ENCODE measurements at regions not wholly inside any gene's neighbourhood (a gene's known extent, or its start where the extent isn't known, plus 50 kb on each side); places are given as distances from the start of the nearest gene placed in this dataset.

DNA sequence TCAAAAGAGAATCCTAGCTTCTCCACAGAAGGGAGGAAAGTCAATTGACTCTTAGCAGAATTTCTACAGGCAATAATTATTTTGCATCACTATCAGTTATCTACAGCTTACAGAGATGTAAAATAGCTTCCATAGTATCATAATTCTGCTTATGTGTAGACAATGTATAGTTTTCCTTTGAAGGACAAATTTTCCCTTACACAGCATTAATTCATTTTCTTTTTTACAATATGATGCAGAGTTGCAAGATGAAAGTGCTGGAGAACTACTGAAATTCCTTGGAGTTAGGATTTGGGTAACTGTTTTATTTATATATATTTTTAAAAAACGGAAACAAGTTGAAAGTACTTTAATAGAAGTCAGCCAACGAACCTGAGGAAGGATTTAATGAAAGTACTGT is 111.0 kb upstream of the CPHXL start:
- 63 to 67% methylated on average over 2 of the region's 2 CpGs for WGBS, 2 donors
- no peaks in the 10 kb centered on the region for H3K4me1 ChIP-seq
- no peaks in the 10 kb centered on the region for H3K36me3 ChIP-seq
- TF ChIP-seq POLR2A (IDR thresholded peaks at IDR 0.05): no peak
- TF ChIP-seq, protein P1, sequence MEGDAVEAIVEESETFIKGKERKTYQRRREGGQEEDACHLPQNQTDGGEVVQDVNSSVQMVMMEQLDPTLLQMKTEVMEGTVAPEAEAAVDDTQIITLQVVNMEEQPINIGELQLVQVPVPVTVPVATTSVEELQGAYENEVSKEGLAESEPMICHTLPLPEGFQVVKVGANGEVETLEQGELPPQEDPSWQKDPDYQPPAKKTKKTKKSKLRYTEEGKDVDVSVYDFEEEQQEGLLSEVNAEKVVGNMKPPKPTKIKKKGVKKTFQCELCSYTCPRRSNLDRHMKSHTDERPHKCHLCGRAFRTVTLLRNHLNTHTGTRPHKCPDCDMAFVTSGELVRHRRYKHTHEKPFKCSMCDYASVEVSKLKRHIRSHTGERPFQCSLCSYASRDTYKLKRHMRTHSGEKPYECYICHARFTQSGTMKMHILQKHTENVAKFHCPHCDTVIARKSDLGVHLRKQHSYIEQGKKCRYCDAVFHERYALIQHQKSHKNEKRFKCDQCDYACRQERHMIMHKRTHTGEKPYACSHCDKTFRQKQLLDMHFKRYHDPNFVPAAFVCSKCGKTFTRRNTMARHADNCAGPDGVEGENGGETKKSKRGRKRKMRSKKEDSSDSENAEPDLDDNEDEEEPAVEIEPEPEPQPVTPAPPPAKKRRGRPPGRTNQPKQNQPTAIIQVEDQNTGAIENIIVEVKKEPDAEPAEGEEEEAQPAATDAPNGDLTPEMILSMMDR (IDR thresholded peaks at IDR 0.05): no peak
- no peaks in the 10 kb centered on the region for H3K9me3 ChIP-seq
- no peak overlapping the region for H3K4me3 ChIP-seq (replicated peaks in 1 of 3)
- intact Hi-C loops (cut with DNase I): no loop called here
- DNase-seq: no peak
- no peak overlapping the region for H3K27ac ChIP-seq
- no peaks in the 10 kb centered on the region for H3K27me3 ChIP-seq

DNA sequence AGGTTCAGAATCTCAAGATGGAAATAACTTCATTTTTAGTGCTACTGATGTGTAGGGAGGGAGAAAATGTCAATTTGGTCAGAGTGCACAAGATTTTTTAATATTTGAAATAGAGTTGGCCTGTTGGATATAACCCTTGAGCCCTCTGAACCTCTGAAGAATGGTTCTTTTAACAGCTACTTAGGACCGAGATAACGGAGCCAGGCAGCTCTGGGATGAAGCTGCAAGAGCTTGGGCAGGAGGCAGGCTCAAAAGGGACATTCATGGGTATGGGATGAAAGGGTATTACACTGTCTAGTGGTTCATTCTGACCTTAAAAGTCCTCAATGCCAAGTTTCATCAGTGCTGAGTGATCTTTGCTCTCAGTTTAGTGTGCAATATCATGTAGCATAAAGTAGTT is 111.4 kb upstream of the CPHXL start:
- 76 to 77% methylated on average over 2 of the region's 2 CpGs for WGBS, 2 donors
- Histone ChIP-seq H3K9me3 (no peaks in the 10 kb centered on the region), H3K27me3 (no peaks in the 10 kb centered on the region), H3K4me1 (no peaks in the 10 kb centered on the region), H3K4me3 (replicated peaks in 1 of 3) (no peak overlapping the region), H3K36me3 (no peaks in the 10 kb centered on the region), H3K27ac (no peak overlapping the region)
- DNase-seq: no peak
- TF ChIP-seq POLR2A (IDR thresholded peaks at IDR 0.05): no peak
- TF ChIP-seq, protein P1 (IDR thresholded peaks at IDR 0.05): no peak
- intact Hi-C loops (cut with DNase I): no loop called here

DNA sequence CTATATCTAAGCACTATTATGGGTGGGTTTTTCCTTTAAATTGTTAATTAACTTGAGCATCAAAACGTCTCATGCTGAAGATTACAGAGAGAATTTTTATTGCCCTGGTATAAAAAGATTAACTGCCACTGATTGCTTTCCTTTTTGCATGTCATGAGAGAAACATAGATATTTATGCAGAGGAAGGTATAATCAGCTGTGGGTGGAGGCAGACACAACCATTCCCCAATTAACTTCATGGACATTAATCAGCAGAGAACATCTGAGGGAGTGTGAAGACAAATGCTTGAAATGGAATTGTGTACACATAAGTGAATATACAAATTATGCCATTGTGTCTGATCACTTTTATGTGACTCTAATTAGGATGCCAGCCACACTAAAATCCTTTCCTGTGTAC is 115.2 kb upstream of the CPHXL start:
- Histone ChIP-seq H3K9me3 (no peaks in the 10 kb centered on the region), H3K4me1 (no peaks in the 10 kb centered on the region), H3K4me3 (replicated peaks in 1 of 3) (no peak overlapping the region), H3K27ac (no peak overlapping the region), H3K27me3 (no peaks in the 10 kb centered on the region), H3K36me3 (no peaks in the 10 kb centered on the region)
- TF ChIP-seq, protein P1 (IDR thresholded peaks at IDR 0.05): no peak
- TF ChIP-seq POLR2A (IDR thresholded peaks at IDR 0.05): no peak
- WGBS, 2 donors: 27 to 44% methylated on average over 1 of the region's 1 CpG
- intact Hi-C loops (cut with DNase I): no loop called here
- no peak for DNase-seq

DNA sequence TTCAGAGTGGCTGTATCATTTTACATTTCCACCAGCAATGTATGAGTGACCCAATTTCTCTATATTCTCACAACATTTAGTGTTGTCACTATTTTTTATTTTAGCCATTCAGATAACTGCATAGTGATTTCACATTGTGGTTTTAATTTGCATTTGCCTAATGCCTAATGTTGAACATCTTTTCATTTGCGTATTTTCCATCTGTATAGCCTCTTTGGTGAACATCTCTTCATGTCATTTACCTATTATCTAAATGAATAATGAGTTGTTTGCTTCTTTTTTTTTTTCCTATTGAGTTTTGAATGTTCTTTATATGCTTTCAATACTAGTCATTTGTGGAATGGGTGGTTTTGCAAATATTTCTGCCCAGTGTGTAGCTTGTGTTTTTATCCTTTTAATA is 120.9 kb upstream of the CPHXL start:
- no peaks in the 10 kb centered on the region for H3K4me1 ChIP-seq
- intact Hi-C loops (cut with DNase I): no loop called here
- H3K27me3 ChIP-seq: no peaks in the 10 kb centered on the region
- no peak for DNase-seq
- H3K4me3 ChIP-seq (replicated peaks in 1 of 3): no peak overlapping the region
- WGBS, 2 donors: 84 to 89% methylated on average over 1 of the region's 1 CpG
- H3K36me3 ChIP-seq: no peaks in the 10 kb centered on the region
- TF ChIP-seq, protein P1 (IDR thresholded peaks at IDR 0.05): no peak
- no peak for TF ChIP-seq POLR2A (IDR thresholded peaks at IDR 0.05)
- no peaks in the 10 kb centered on the region for H3K9me3 ChIP-seq
- H3K27ac ChIP-seq: no peak overlapping the region

DNA sequence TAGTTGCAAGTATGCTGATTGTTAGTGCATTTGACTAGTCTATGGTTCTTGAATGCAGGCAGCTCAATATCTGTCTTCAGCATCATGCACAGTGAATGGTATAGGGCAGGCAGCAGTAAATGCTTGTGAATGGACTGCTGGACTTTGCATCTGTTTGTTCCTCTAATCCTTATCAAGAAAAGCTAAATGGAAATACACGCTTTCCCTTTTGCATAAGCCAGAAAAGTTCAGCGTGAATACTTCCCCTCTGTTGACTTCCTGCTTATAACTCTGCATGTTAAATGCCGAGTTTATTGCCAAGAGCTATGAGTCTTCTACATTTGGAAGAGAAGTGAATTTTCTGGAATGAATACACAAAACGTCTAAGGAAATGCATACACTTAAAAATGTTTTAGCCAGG is 127.9 kb upstream of the CPHXL start:
- Histone ChIP-seq H3K36me3 (no peaks in the 10 kb centered on the region), H3K4me1 (no peaks in the 10 kb centered on the region), H3K27me3 (no peaks in the 10 kb centered on the region), H3K4me3 (replicated peaks in 1 of 3) (no peak overlapping the region), H3K27ac (no peak overlapping the region), H3K9me3 (no peaks in the 10 kb centered on the region)
- intact Hi-C loops (cut with DNase I): no loop called here
- DNase-seq: no peak
- WGBS, 2 donors: 56 to 59% methylated on average over 4 of the region's 4 CpGs
- TF ChIP-seq POLR2A (IDR thresholded peaks at IDR 0.05): no peak
- TF ChIP-seq, protein P1 (IDR thresholded peaks at IDR 0.05): no peak
